CMK (cell line): ENCODE measurements at regions not wholly inside any gene's neighbourhood (a gene's known extent, or its start where the extent isn't known, plus 50 kb on each side); places are given as distances from the start of the nearest gene placed in this dataset.
A peak's percentile ranks its signal among the peaks of the same experiment; 100 is the strongest.
"Not testable (repeated sequence)": the region's sequence is repeated elsewhere in the genome, so short reads cannot be mapped to it uniquely, and the experiment has no call there.

Source experiments
- DNase-seq: peaks from one replicate; pipeline ENCODE4 v3.0.0-alpha.2; 2010; ENCODE audit warnings: low read depth

- DNase-seq, result no peak
Measured at GRCh38 chr5:7220156-7220555, 175.8 kb upstream of the ADCY2 start.

- no peak for DNase-seq
Measured at GRCh38 chr5:7221041-7221440, 174.9 kb upstream of the ADCY2 start.

- DNase-seq, result no peak
Measured at GRCh38 chr5:7225826-7226225, 170.1 kb upstream of the ADCY2 start.

- DNase-seq, result no peak
Measured at GRCh38 chr5:7242118-7242710, 153.7 kb upstream of the ADCY2 start.

- DNase-seq, result no peak
Measured at GRCh38 chr5:7244208-7244607, 151.7 kb upstream of the ADCY2 start.

GRCh38 chr5:7245121-7245651 lies 150.8 kb upstream of the ADCY2 start:
- DNase-seq, result no peak

GRCh38 chr5:7246287-7246686 lies 149.7 kb upstream of the ADCY2 start:
- no peak for DNase-seq

- DNase-seq, result no peak
Measured at GRCh38 chr5:7250004-7250403, 145.9 kb upstream of the ADCY2 start.

GRCh38 chr5:7250611-7251010 lies 145.3 kb upstream of the ADCY2 start:
- DNase-seq, result no peak

- no peak for DNase-seq
Measured at GRCh38 chr5:7251132-7251531, 144.8 kb upstream of the ADCY2 start.

- peak; percentile 5 for DNase-seq
Measured at GRCh38 chr5:7261049-7261448, 134.9 kb upstream of the ADCY2 start.

- DNase-seq, result no peak
Measured at GRCh38 chr5:7261900-7262299, 134.0 kb upstream of the ADCY2 start.

- DNase-seq, result not testable (repeated sequence)
Measured at GRCh38 chr5:7263398-7264015, 132.4 kb upstream of the ADCY2 start.

- not testable (repeated sequence) for DNase-seq
Measured at GRCh38 chr5:7265776-7266175, 130.2 kb upstream of the ADCY2 start.

- DNase-seq, result not testable (repeated sequence)
Measured at GRCh38 chr5:7268722-7269121, 127.2 kb upstream of the ADCY2 start.

- no peak for DNase-seq
Measured at GRCh38 chr5:7269591-7270274, 126.2 kb upstream of the ADCY2 start.

GRCh38 chr5:7271435-7272084 lies 124.4 kb upstream of the ADCY2 start:
- DNase-seq, result no peak

- no peak for DNase-seq
Measured at GRCh38 chr5:7272408-7272965, 123.5 kb upstream of the ADCY2 start.

GRCh38 chr5:7274203-7274602 lies 121.7 kb upstream of the ADCY2 start:
- DNase-seq, result no peak

GRCh38 chr5:7289634-7290033 lies 106.3 kb upstream of the ADCY2 start:
- DNase-seq, result not testable (repeated sequence)

- not testable (repeated sequence) for DNase-seq
Measured at GRCh38 chr5:7297821-7298220, 98.1 kb upstream of the ADCY2 start.

GRCh38 chr5:7299731-7300130 lies 96.2 kb upstream of the ADCY2 start:
- DNase-seq, result not testable (repeated sequence)
